HG03342 (cell line): ENCODE measurements at regions not wholly inside any gene's neighbourhood (a gene's known extent, or its start where the extent isn't known, plus 50 kb on each side); places are given as distances from the start of the nearest gene placed in this dataset.

Source experiments
- ATAC-seq: cut with Tn5 transposase; IDR thresholded peaks from one replicate; pipeline ENCODE4 v1.9.1; 2021; ENCODE audit warnings: mild to moderate bottlenecking, moderate library complexity; ENCODE audit not compliant: unreplicated experiment

DNA sequence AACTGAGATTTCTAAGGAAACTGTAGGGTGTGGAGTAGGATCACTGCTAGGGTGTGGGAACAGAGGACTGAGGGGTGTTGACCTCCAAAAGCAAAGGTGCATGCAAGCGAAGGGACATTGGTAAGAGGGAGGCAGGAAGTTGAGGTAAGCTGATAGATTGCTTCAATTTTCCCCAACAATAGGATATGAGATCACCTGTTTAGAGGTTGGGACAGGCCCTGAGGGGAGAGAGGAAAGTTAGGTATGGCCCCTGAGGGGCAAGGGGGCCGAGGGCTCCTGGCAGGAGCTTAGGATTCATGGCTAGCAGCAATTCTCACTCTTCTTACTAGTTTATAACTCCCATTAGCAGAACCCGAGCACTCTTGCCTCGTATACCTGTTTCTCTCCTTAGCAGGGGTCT lies 106.8 kb upstream of the RPS6KA2 start:
- no peak for ATAC-seq

DNA sequence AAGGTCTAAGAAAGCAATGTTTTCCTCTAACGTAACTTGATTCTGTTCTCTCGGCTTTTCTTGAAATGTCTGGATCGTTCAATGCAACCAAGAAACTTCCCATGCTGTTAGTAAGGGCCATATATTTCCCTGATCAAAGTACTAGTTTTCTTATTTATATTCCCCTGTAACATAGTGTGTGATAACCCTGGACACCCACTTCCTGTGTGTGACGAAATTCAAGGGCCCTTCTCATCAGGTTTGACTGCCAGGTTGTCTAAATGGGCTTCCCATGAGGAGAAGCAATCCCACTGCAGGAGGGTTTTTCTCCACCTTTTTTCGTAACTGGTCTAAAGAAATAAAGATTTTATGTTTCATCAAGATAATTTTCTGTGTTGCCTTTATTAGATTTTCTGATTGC lies 102.6 kb upstream of the RPS6KA2 start:
- ATAC-seq = no peak

DNA sequence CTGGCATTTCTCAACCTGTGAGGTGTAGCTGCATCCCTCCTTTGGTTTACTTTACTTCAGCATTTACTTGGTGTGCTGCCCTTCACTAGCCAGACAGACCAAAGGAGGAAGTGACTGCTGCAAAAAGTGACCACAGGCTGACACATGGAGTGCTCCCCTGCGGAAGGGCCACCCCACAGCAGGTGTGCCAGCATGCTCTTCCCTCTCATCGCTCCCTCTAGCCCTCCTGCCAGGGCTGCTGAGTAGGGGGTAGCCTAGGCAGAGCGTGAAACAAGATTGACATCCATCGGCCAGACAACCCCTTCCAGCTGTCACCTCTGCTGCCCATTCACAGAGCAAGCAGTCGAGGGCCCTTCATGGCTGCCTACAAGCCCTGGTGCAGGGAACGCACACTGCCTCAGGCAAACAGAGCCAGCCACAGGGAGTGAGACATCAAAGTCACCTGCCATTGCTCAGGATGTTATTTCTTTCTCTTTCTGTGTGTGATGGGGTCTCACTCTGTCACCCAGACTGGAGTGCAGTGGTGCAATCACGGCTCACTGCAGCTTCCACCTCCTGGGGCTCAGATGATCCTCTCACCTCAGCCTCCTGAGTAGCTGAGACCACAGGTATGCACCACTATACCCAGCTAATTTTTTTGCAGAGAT lies 102.0 kb upstream of the RPS6KA2 start:
- no peak for ATAC-seq

DNA sequence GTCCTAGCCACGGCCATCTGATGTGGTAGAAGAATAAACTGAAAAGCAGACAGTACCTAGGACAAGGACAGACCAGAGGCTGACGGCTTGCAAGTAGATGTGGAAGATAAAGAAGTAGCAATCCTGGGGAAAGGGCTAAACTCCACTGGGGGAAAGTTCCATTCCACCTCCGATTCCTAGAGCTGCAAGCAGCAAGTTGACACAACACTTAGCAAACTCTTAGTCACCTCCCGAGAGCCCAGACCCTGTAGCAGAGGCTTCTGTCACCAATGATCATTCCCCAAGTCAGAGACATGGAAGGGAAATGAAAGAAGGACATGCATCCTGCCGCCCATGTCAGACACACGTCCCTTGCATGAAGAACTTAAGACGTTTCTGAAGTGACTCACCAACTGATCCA lies 99.2 kb upstream of the RPS6KA2 start:
- ATAC-seq = no peak

DNA sequence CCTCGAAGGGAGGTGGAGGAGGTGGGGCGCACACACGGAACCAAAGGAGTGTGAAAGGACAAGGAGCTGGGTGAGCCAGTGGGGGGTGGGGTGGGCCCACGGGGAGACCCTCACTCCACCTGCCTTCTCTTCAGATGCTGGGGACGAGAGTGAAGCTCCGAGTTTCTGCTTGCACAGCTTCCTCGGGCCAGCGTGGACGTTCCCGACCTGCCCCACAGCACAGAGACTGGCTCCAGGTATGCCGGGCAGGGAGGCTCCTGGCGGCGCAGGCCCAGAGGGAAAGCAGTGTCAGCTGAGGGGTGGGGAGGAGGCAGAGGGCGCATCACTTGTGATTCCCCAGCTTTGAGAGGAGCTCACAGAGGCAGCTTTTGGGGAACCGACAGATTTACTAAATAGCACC lies 98.5 kb upstream of the RPS6KA2 start:
- ATAC-seq = no peak

DNA sequence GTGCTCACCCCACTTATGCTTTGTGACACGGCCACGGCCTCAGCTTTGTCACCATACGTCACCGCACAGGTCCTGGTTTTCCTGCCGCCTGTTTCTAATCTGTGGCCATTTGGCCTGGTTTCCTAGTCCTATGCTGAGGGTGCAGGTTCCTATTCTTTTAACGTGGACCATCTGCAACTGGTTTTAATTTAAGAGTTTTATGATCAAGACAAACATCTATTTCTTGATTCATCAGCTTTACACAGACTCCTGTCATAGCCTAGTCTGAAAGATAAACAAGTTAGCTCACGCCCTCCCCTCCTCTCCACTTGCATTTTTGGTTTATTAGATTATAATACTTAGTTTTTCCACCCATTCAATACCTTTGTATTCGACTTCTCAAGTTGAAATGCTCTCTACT lies 97.5 kb upstream of the RPS6KA2 start:
- ATAC-seq = no peak

DNA sequence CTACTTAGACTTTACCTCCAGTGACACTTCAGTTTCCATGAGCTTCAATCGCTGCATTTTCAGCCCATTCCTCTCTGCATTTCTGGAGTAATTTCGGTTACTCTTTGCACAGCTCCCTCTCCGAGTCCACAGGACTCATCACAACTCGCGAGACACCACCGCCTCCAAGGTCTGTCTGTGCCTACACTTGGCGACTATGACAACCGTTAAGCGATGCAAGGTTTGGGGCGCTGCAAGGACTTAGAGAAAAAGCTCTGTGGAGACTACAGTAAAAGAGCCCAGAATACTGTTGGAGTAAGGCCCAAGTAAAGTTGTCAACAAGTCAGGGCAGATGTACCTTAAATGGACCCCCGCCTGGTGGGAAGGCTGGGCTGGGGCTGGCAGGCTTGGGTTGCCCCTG lies 95.7 kb upstream of the RPS6KA2 start:
- ATAC-seq = no peak

DNA sequence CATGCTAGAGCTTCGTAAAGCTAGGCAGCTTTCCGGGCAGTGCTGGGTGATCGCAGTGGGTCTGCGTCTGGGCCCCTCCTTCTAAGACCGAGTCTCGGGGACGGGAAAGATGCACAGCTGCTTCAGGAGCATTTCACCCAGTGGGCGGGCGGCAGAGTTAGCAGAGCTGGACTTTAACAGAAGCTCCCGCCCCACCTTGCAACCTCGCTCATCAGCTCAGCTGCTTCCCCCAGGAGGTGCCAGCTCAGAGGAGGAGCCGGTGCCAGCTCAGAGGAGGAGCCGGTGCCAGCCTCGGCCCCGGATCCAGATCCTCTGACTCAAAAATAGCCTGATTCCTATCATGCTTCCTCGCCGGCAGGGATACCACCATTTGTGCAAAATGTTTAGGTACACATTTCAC lies 94.5 kb upstream of the RPS6KA2 start:
- no peak for ATAC-seq

DNA sequence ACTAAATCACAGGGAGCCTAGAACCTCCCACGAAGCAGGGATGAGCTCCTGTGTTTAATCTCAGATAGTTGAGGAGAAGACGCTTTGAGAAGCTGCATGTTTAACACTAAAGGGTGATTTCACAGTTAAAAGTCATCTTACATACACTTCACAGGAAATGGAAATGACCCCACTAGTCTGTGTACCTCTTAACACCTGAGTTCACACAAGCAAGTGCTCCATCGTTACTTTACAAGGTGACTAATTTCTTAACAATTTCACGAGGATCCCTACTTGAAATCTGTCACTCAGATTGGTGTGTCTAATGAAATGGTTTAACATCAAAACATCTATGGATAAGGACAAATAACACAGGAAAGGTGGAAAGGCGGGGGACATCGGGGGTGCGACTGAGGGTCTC lies 93.8 kb upstream of the RPS6KA2 start:
- no peak for ATAC-seq

DNA sequence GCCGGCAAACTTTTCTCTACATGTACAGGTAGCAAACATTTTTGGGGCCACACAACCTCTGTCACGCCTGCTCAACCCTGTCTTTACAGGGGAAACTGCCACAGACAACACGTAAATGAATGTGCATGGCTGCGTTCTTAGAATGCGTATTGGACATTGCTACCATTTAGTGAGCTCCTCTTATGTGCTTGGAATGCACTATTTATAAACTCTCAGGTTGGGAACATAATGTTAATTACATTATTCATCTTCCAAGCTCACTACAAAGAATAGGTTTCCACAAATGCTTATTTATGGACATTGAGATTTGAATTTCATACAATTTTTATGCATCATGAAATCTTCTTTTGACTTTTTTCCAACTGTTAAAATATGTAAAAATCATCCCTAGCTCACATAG lies 92.0 kb upstream of the RPS6KA2 start:
- ATAC-seq = no peak

DNA sequence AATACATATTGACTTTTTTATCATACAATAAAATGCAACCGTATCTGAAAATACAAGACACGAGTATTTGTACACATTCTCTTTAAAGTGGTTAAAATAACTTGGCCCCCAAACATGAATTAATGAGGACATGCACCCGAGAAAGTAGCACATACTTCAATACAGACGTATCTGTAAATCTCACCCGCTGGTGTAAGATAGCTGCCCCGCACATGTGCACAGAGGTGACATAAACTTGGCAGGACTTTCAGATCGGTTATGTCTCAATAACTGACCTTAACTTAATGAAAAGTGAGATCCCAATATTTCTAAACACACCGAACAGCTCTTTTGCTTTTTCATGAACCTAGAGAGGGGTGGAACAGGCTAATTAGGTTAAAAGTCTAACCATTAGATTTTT lies 91.5 kb upstream of the RPS6KA2 start:
- no peak for ATAC-seq

DNA sequence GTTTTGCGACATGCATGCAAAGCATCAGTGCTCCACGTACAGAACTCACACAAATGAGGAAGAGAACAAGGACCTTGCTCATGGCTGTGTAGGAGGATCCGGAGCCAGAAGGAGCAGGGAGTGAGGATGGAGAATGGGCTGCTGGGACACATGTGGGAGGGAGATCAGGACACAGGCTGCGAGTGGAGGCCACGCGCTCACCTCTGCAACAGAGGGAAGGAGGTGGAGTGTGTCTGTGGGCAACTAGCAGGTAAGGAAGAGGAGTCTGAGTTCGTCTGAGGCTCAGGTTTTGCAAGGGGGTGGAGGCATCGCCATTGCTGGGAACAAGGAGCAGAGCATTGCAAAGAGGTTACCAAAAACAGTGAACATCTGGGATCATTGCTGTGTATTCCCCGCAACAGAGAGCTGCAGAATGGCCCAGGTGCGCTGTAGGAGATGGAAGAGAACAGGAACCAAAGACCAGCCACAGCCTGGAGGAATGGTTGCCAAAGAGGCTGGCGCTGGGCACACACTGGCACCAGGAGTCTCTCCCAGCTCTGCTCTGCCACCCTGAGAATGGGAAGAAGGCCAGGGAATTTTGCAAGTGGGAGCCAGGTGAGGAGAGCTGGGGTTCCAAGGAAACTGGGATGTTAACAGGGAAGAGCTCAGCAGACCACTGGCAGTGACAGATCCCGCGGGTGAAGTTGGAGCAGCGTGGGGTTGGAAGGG lies 90.0 kb upstream of the RPS6KA2 start:
- no peak for ATAC-seq

DNA sequence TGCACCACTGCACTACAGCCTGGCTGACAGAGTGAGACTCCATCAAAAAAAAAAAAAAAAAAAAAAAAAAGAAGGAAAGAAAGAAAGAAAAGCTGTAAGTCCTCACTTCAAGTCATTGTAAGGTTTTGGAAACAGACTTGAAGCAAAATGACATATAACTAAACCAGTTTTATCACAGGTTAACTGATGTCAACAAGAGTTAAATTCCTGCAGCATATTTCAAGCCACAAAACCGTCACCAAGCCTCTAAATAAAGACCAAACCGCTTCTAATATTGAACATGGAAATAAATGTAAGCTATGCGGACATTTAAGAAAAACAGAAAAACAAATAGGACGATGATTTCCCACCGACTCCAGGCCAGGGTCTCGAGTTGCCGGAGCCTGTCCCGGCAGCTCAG lies 88.9 kb upstream of the RPS6KA2 start:
- ATAC-seq = no peak

DNA sequence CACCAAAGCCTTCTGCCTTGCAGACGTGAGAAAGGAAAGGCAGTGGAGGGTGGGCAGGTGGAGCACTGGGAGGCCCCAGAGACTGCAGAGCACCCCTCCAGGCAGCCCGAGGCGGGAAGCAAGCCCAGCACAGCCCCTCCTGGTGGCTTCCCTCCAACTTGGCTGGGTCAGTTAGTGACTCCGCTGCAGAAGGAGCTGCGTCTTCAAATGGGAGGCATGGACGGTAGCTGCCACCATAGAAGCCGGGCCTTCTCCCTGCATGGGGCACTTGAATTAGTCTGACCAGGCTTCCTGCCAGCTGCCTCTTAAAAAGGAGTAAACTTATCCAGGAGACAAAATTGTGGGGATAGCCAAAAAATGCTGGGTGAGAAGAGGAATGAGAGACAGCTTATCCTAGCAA lies 88.0 kb upstream of the RPS6KA2 start:
- no peak for ATAC-seq

DNA sequence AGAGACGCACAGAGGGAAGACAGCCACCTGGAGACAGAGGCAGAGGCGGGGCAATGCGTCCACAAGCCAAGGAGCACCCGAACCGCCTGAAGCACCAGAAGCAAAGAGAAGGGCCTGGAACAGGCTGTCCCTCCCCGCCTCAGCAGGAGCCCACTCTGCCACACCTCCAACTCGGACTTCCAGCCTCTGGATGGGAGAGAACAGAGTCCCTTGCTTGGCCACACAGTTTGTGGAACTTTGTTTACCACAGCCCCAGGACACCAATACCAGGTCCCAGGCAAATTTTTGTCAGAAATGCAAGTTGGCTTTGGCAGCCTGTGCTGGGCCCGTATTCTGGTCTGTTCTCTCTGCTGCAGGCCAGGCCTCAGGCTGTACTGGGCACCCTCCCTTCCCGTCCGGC lies 87.5 kb upstream of the RPS6KA2 start:
- no peak for ATAC-seq

DNA sequence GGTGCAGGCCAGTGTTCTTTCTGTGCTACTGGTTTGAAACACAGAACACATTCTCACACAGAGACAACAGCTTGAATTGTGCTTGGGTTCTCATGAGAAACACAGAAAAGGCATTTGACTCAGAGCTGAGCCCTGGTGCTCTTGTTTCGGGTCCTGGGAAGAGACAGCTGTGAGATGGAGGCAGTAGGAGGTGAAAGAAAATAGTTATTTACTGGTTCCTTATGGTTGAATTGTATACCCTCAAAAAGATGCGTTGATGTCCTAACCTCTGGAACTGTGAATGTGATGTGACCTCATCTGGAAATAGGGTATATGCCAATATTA lies 87.1 kb upstream of the RPS6KA2 start:
- no peak for ATAC-seq

DNA sequence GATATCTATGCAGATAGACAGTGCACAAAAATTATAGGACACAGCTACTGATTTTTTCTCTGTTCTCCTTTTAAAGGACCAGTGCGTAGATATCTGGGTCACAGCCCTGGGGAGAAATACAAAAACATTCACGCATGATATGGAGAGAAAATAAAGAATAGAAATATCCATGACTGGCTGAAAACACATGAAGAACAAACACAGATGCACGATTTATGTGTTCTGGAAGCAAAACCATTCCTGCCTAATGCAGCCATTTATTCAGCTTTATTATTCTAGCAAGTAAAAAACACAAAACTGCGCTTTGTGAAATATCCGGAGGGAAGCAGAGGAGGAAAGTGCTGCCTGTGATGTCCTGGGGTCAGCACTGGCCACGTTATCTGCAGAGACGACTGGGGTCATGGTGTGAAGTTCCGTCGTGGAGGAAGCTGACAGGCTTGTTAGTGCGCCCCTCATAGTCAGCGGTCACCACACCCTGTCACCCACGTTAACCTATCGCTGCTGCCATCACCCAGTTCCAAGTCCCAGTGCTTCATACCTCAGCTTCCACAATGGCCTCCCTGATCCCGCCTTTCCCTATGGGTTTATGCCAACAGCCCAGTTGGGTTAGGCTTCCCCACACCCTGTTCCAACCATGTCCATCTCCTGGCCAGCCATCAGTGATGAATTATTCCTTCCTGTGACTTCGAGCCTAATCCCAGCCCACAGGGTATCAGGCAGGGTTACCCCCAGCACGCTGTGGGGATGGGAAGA lies 86.6 kb upstream of the RPS6KA2 start:
- ATAC-seq = no peak

DNA sequence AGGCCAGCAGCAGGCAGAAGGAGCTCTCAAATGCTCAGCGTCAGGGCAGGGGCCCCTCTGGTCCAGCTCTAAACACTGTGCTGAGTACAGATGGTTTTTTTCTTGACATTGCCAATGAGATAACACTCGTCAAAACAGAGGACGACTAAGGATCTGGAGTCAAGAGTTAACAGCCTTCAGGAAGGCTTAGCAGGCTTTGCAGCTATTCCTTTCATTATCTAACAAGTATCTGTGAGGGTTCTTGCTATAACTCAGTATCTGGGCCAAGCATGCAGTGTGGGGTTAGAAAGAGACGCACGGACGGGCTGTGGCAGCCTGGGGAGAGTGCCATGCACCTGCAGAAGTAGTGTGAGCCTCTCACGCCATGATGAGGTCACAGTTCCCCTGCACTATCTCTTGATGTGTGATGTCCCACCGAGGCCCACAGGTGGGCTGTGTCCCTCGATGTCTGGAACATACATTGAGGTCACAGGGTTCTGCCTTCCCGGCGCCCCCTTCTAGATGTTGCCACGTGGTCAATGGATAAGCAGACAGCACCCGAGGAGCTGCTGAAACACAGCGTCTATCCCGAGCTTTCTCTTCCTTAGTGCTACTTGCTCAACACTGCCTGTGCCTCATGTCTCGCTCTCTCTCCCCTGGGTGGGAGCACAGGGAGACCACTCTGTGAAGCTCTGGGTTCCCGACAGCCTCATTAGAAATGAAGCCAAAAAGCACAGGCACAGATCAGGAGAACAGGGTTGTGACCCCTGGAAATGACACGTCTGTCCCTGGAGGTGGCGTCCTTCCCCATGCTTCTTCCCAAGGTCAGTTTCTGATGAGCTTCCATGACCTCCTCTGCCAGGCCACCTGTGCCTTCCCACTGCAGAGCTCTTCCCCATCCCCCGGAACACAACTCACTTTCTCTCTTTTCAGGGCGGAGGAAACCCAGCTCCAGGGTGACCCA lies 85.5 kb upstream of the RPS6KA2 start:
- ATAC-seq = no peak

DNA sequence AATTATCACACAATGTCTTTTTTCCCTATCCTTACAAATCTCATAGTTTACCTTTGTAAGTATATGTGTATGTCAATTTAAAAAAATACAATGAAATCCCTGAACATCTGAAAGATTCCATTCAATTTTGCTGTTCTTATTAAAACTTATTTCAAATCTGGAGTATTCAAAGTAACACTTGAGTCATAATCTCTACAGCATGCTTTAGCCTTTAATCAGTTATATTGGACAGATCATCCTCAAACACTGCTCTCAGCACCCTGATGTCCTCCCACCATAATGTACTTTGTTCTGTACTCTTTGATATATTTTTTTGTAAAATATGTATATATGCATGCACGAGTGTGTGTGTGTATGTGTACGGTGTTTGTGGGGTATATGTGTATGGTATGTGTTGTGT lies 83.0 kb upstream of the RPS6KA2 start:
- ATAC-seq = no peak

DNA sequence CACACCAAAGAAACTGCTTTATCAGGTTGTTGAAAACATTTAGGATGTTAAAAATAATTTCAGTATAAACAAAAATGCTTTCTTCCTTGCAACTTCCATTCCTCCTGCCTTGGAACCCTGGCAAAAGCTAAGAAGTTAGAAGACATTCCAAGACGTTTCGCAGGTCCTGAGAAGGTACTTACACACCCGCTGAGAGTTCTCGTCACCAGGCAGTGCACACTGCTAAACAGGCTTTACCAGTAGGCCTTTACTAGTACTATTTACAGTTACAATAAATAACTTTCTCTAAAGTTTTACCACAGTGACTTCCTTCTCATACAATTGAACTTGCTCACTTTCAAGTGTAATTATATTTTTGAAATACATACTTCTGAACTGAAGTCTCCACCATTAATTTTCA lies 81.4 kb upstream of the RPS6KA2 start:
- no peak for ATAC-seq

DNA sequence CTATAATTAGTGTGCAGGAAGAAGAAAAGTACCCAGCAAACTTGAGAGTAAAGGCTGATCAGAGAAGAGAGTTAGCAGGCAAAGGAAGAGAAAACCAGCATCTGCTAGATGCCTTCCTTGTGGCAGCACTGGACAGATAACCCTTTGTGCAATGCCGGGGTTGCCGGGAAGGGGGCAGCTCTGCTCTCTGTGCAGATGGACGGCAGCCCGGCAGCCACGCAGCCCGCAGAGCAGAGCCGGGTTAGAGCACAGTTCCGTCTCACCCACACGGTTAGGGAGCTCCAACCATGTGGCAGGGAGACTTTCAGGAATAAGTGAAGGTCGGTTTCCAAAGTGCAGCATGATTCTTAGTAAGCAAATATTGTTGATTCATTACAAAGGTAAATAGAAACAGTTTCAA lies 80.0 kb upstream of the RPS6KA2 start:
- ATAC-seq = no peak
